ENCODE measurements at regions not wholly inside any gene's neighbourhood (a gene's known extent, or its start where the extent isn't known, plus 50 kb on each side); places are given as distances from the start of the nearest gene placed in this dataset.

DNA sequence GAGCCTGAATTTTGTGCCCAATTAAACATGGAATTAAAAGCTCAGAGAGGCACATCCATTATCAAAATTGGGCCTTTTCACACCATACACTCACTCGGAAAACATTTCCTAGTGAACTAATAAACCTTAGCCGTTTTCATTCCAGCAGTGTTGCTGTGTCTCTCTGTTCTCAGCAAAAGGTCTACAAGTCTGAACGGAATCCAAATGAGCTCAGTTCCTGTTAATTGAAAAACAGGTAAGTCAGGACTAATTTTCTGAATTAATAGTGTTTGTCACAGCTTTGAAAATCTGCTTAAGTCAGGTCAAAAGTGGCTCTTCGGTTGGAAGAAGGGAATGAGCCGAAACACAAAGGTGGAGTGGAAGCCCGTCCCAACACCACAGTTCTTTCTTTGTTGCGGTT lies 163.3 kb upstream of the RALGAPA2 start:
- Mint-ChIP-seq H3K9me3 (no peaks in the 10 kb centered on the region), H3K27me3 (peaks cover 32 to 34% (median 33%) of the 10 kb centered on the region in 3 donors), H3K36me3 (no peaks in the 10 kb centered on the region), H3K4me1 (no peaks in the 10 kb centered on the region), H3K27ac (no peak overlapping the region), H3K4me3 (no peak overlapping the region)
- DNase-seq (no peak), ATAC-seq (ENCODE audit: low read depth in 2 of 2) (no peak)

- DNase-seq, result no peak
- Mint-ChIP-seq H3K4me3 (no peak overlapping the region), H3K27me3 (peaks cover 33 to 41% (median 34%) of the 10 kb centered on the region in 3 donors), H3K27ac (no peak overlapping the region), H3K9me3 (no peaks in the 10 kb centered on the region), H3K36me3 (no peaks in the 10 kb centered on the region), H3K4me1 (no peaks in the 10 kb centered on the region)
- ATAC-seq (ENCODE audit: low read depth in 2 of 2), result no peak
Measured at GRCh38 chr20:20872428-20872827, 160.0 kb upstream of the RALGAPA2 start.

GRCh38 chr20:20869161-20869775 lies 156.8 kb upstream of the RALGAPA2 start:
- H3K27me3 Mint-ChIP-seq, result peaks cover 34 to 41% (median 35%) of the 10 kb centered on the region in 3 donors
- H3K36me3 Mint-ChIP-seq, result no peaks in the 10 kb centered on the region
- peak overlapping the region in 1 of 8 donors; percentile 60 for H3K4me3 Mint-ChIP-seq
- no peak overlapping the region for H3K27ac Mint-ChIP-seq
- no peak for ATAC-seq (ENCODE audit: low read depth in 2 of 2)
- DNase-seq, result no peak
- no peaks in the 10 kb centered on the region for H3K4me1 Mint-ChIP-seq
- no peaks in the 10 kb centered on the region for H3K9me3 Mint-ChIP-seq

DNA sequence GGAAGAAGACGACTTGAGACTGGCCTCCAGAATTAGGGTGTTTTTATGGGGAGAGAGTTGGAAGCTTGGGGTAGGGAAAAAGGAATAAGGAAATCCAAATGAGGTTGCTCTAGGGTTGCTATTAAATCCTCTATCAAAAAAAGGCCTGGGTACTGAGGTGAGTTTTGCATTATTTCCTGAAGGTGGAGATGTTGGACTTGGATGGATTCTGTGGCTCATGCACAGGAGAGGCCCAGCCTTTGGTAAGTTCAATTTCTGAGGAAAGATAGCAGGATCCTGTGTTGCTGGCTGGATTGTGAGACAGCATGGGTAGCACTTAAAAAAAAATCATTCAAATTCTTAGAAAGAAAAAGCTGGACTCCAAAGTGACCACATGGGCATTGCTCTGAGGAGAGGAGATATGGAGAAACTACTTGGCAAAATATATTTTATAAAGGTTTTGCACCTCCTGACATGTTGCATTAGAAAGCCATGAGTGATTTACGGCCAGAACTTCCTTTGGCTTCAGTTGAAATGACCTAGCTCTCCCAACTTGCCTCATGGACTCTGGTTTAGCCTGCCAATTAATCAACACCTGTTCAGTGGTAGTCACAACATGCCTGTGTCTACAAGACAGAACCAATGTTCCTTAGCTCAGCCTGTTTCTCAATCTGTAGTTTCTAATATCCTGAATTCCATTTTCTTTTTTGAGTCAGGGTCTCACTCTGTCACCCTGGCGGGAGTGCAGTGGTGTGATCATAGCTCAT lies 152.1 kb upstream of the RALGAPA2 start:
- Mint-ChIP-seq H3K4me3 (no peak overlapping the region), H3K27me3 (peaks cover 13 to 35% (median 14%) of the 10 kb centered on the region in 3 donors), H3K9me3 (no peaks in the 10 kb centered on the region), H3K27ac (peak overlapping the region in 1 of 6 donors; percentile 3), H3K36me3 (no peaks in the 10 kb centered on the region), H3K4me1 (no peaks in the 10 kb centered on the region)
- ATAC-seq (ENCODE audit: low read depth in 2 of 2) (no peak), DNase-seq (no peak)

DNA sequence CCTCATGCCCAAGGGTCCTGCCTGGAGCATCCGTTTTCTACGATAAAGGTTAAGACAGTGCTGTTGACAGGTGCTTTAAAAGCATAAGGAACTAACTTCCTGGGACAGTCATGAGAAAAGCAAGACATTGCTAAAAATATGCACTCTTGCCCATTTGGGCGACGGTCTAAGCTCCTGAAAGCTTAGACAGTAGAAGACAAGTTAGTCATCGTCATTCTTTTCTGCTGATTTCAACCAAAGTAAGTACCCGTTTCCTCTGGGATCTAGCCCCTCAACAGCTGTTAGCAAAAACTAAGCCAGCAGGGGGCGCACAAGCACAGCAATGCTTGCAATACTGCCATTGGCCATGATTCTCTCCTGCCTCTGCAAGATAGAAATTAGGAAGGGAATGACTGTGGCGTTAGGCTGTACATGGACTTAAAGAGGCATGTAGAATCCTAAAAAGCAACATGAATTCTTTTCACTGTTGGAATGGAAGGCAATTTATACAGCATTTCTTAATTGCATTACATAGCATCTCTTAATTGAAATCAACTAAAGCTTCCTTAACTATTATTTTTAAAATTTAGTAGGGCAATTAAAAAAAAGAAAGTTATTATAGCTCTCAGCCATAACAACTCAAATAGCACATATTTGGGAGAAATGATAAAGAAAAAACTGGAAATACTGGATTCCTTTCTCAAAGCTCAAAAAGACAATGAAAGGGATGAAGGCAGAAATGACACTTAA lies 147.8 kb upstream of the RALGAPA2 start:
- Mint-ChIP-seq H3K27ac (no peak overlapping the region), H3K36me3 (no peaks in the 10 kb centered on the region), H3K9me3 (no peaks in the 10 kb centered on the region), H3K4me3 (no peak overlapping the region), H3K4me1 (no peaks in the 10 kb centered on the region), H3K27me3 (peaks cover 16 to 36% (median 24%) of the 10 kb centered on the region in 3 donors)
- DNase-seq (peak; percentile 60), ATAC-seq (ENCODE audit: low read depth in 2 of 2) (peak; percentile 38 to 52)

DNA sequence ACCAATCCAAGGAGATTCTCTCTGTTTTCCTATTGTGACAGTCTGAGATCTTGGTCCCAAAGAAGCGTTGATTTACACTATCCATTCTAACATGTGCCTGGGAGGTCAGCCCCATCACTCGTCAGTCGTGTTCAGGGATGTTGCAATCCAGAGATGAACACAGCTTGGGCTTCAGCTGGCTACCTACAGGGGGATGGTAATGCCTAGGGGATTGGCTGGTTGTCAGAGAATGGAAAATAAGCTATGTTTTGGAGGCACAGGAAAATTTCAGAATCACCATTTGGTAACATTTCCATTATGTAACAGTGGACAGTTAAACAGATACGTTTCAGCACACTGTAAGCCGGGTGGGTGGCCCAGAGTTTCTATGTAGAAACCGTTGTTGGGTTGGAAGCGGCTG lies 147.1 kb upstream of the RALGAPA2 start:
- H3K9me3 Mint-ChIP-seq, result no peaks in the 10 kb centered on the region
- H3K4me3 Mint-ChIP-seq, result no peak overlapping the region
- no peak for DNase-seq
- H3K36me3 Mint-ChIP-seq, result no peaks in the 10 kb centered on the region
- H3K4me1 Mint-ChIP-seq, result no peaks in the 10 kb centered on the region
- peak overlapping the region in 1 of 6 donors; percentile 49 for H3K27ac Mint-ChIP-seq
- H3K27me3 Mint-ChIP-seq, result peaks cover 16 to 36% (median 24%) of the 10 kb centered on the region in 3 donors
- no peak for ATAC-seq (ENCODE audit: low read depth in 2 of 2)

DNA sequence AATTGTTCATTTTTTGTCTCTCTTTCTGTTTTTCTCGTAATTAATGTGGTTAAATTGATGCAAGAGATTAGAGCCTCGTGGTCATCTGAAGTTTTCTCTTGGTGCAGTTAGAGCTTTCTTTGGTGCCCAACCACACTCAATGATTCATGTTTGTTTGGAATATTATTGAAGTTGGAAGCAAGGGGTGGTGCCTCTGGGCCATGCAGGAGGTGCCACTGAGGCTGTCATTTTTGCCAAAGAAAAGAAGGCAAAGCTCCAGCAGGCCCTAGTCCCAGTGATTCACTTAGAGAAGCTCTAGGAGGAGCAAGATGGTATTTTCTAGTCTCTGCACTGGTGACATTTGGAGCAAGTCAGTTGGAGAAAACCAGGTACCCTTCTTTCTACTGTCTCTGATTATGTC lies 144.5 kb upstream of the RALGAPA2 start:
- no peak overlapping the region for H3K27ac Mint-ChIP-seq
- no peak overlapping the region for H3K4me3 Mint-ChIP-seq
- DNase-seq (no peak), ATAC-seq (ENCODE audit: low read depth in 2 of 2) (no peak)
- peaks cover 21 to 37% (median 25%) of the 10 kb centered on the region in 3 donors for H3K27me3 Mint-ChIP-seq
- no peaks in the 10 kb centered on the region for H3K4me1 Mint-ChIP-seq
- H3K9me3 Mint-ChIP-seq, result peaks cover 0 to 15% (median 0%) of the 10 kb centered on the region in 7 donors
- peaks cover 0 to 7% of the 10 kb centered on the region in 2 donors for H3K36me3 Mint-ChIP-seq

DNA sequence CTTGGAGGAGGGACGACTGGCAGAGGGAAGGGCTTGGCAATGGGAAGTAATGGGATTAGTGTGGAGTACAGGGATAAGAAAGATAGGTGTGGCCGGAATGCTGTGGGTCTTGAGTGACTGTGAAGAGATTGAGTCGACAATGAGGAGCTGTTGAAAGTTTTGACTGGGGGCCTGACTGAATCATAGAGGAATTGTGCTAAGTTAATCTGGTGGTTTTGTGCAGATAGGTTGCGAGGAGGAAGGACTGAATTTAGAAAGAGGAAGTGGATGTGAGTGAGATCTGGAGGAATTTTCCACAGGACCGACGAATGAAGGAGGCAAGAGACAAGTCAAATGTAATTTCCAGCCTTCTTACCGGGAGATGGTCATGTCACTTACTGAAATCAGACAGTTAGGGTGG lies 143.9 kb upstream of the RALGAPA2 start:
- Mint-ChIP-seq H3K4me3 (no peak overlapping the region), H3K36me3 (peaks cover 0 to 7% of the 10 kb centered on the region in 2 donors), H3K4me1 (no peaks in the 10 kb centered on the region), H3K27me3 (peaks cover 21 to 37% (median 21%) of the 10 kb centered on the region in 3 donors), H3K27ac (no peak overlapping the region), H3K9me3 (peaks cover 0 to 15% (median 0%) of the 10 kb centered on the region in 7 donors)
- ATAC-seq (ENCODE audit: low read depth in 2 of 2) (no peak), DNase-seq (no peak)

- DNase-seq (no peak), ATAC-seq (ENCODE audit: low read depth in 2 of 2) (no peak)
- H3K27ac Mint-ChIP-seq, result no peak overlapping the region
- H3K4me1 Mint-ChIP-seq, result no peaks in the 10 kb centered on the region
- H3K4me3 Mint-ChIP-seq, result no peak overlapping the region
- H3K27me3 Mint-ChIP-seq, result peaks cover 10 to 26% (median 13%) of the 10 kb centered on the region in 3 donors
- peaks cover 0 to 7% of the 10 kb centered on the region in 2 donors for H3K36me3 Mint-ChIP-seq
- H3K9me3 Mint-ChIP-seq, result peaks cover 0 to 15% (median 0%) of the 10 kb centered on the region in 7 donors
Measured at GRCh38 chr20:20851385-20851784, 138.9 kb upstream of the RALGAPA2 start.

DNA sequence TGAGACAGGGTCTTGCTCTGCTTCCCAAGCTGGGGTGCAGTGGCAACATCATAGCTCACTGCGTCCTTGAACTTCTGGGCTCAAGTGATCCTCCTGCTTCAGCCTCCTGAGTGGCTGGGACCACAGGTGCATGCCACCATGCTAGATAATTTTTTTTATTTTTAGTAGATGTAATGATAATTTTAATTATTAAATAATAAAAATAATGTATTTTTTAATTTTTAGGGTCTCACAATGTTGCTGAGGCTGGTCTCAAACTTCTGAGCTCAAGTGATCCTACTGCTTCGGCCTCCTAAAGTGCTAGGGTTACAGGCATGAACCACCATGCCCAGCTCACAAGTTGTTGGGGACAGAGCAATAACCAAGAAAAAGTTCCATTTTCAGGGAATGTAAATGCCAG lies 138.0 kb upstream of the RALGAPA2 start:
- H3K27me3 Mint-ChIP-seq, result peaks cover 10 to 26% (median 18%) of the 10 kb centered on the region in 3 donors
- H3K4me3 Mint-ChIP-seq, result no peak overlapping the region
- H3K36me3 Mint-ChIP-seq, result peaks cover 0 to 7% of the 10 kb centered on the region in 2 donors
- H3K4me1 Mint-ChIP-seq, result no peaks in the 10 kb centered on the region
- DNase-seq (no peak), ATAC-seq (ENCODE audit: low read depth in 2 of 2) (no peak)
- H3K27ac Mint-ChIP-seq, result peak overlapping the region in 1 of 6 donors; percentile 87
- peaks cover 0 to 15% (median 0%) of the 10 kb centered on the region in 7 donors for H3K9me3 Mint-ChIP-seq

DNA sequence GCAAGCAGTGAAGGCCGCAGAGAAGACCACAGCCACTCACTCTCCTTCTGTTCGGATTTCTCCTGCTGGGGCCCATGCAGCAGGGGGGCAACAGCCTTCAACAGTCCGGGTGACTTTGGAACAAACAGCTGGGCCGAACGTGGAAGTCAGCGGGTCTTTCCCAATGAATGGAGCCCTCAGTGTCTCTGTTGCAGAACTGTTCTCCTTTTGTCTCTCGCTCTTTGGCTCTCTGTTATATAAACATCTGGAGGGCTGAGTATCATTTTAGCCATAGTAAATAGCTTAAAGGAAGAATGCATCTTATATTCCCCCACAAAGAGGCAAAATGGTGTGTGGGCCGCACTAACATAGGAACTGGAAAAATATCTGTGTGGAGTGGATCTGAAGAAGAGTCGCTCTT lies 136.7 kb upstream of the RALGAPA2 start:
- H3K9me3 Mint-ChIP-seq, result peaks cover 0 to 15% (median 0%) of the 10 kb centered on the region in 7 donors
- H3K4me3 Mint-ChIP-seq, result no peak overlapping the region
- peaks cover 0 to 7% of the 10 kb centered on the region in 2 donors for H3K36me3 Mint-ChIP-seq
- no peak overlapping the region for H3K27ac Mint-ChIP-seq
- no peak for DNase-seq
- no peaks in the 10 kb centered on the region for H3K4me1 Mint-ChIP-seq
- no peak for ATAC-seq (ENCODE audit: low read depth in 2 of 2)
- H3K27me3 Mint-ChIP-seq, result peaks cover 10 to 27% (median 26%) of the 10 kb centered on the region in 3 donors

DNA sequence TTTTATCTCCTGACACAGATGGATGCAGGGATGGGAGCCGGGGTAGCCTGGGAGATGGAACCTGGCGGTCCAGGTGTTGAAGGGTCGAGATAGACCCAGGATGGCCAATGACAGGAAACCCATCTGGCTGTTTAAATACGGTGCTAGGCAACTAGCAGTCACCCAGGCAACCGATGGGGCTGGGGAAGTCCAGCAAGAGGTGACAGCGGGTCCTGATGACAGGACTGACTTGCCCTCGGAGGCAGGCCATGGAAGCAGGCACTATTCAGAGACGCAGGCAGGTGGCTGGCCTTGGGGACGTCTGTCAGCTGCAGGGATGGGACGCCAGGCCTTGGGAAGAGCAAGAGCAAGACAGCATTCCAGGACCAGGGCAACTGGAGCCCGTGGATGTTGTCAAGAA lies 135.4 kb upstream of the RALGAPA2 start:
- H3K4me1 Mint-ChIP-seq, result no peaks in the 10 kb centered on the region
- H3K36me3 Mint-ChIP-seq, result peaks cover 0 to 7% of the 10 kb centered on the region in 2 donors
- peak overlapping the region in 1 of 8 donors; percentile 24 for H3K4me3 Mint-ChIP-seq
- no peak for ATAC-seq (ENCODE audit: low read depth in 2 of 2)
- peaks cover 0 to 9% (median 0%) of the 10 kb centered on the region in 7 donors for H3K9me3 Mint-ChIP-seq
- no peak for DNase-seq
- H3K27me3 Mint-ChIP-seq, result peaks cover 10 to 29% (median 19%) of the 10 kb centered on the region in 3 donors
- H3K27ac Mint-ChIP-seq, result peak overlapping the region in 1 of 6 donors; percentile 44

DNA sequence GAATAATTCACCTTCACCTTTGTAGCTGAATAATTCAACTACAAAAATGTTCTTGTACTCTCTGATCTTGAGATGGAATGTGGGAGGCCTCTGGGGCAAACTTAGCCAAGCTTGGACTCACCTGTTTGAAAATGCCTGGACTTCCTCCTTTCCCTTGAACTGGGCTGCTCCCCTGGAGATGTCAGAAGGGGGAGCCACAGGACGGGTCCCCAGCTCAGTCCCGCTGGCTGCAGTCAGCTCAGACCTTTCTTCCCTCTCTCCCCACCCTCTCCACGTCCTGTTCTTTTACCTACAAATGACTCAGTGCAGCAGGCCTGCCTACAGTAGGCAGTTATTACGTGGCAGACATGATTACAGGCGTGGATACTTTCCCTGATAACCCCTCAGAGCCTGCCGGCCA lies 131.5 kb upstream of the RALGAPA2 start:
- peaks cover 13 to 24% (median 16%) of the 10 kb centered on the region in 3 donors for H3K27me3 Mint-ChIP-seq
- no peaks in the 10 kb centered on the region for H3K36me3 Mint-ChIP-seq
- H3K27ac Mint-ChIP-seq, result peak overlapping the region in 1 of 6 donors; percentile 45
- H3K4me1 Mint-ChIP-seq, result no peaks in the 10 kb centered on the region
- DNase-seq, result no peak
- H3K9me3 Mint-ChIP-seq, result no peaks in the 10 kb centered on the region
- H3K4me3 Mint-ChIP-seq, result no peak overlapping the region
- no peak for ATAC-seq (ENCODE audit: low read depth in 2 of 2)
